ENCODE measurements at regions not wholly inside any gene's neighbourhood (a gene's known extent, or its start where the extent isn't known, plus 50 kb on each side); places are given as distances from the start of the nearest gene placed in this dataset.

DNA sequence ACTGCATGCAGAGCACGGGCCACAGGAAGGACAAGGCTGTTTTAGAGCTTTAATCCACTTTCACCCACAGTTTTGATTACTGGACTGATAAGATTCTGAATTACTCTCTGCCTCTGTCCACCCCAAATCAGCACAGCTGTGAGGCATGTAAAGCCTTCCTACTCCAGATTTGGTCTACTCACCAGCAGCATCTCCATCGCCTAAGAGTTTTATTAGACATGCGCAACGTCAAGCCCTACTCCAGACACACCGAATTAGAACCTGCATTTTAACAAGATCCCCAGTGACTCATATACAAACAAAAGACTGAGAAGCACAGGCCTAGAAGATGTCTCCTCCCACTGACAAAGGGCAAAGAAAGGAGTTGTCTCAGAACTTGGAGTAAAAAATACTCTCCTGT lies 221.2 kb downstream of the TUSC7 start:
- no peaks in the 10 kb centered on the region for H3K4me1 ChIP-seq (ENCODE audit: low read length)
- H3K27me3 ChIP-seq (replicated peaks; ENCODE audit: insufficient read depth, low read length): no peaks in the 10 kb centered on the region
- H3K27ac ChIP-seq (ENCODE audit: low read length): no peak overlapping the region
- no peak overlapping the region for H3K4me2 ChIP-seq (ENCODE audit: low read depth, low read length)
- no peaks in the 10 kb centered on the region for H3K79me2 ChIP-seq (ENCODE audit: low read length)
- H3K36me3 ChIP-seq (replicated peaks; ENCODE audit: insufficient read depth, low read length): no peaks in the 10 kb centered on the region
- no peak overlapping the region for H2AFZ ChIP-seq (ENCODE audit: low read length)
- no peaks in the 10 kb centered on the region for H3F3A ChIP-seq (ENCODE audit: insufficient read depth, low read length)
- no peak overlapping the region for H3K9ac ChIP-seq (ENCODE audit: low read length)
- H4K20me1 ChIP-seq (ENCODE audit: insufficient read depth, low read length): no peaks in the 10 kb centered on the region
- no peak overlapping the region for H3K4me3 ChIP-seq (ENCODE audit: low read length)
- no peaks in the 10 kb centered on the region for H3K9me3 ChIP-seq (replicated peaks; ENCODE audit: insufficient read depth, low read length)
- TF ChIP-seq, protein P1, sequence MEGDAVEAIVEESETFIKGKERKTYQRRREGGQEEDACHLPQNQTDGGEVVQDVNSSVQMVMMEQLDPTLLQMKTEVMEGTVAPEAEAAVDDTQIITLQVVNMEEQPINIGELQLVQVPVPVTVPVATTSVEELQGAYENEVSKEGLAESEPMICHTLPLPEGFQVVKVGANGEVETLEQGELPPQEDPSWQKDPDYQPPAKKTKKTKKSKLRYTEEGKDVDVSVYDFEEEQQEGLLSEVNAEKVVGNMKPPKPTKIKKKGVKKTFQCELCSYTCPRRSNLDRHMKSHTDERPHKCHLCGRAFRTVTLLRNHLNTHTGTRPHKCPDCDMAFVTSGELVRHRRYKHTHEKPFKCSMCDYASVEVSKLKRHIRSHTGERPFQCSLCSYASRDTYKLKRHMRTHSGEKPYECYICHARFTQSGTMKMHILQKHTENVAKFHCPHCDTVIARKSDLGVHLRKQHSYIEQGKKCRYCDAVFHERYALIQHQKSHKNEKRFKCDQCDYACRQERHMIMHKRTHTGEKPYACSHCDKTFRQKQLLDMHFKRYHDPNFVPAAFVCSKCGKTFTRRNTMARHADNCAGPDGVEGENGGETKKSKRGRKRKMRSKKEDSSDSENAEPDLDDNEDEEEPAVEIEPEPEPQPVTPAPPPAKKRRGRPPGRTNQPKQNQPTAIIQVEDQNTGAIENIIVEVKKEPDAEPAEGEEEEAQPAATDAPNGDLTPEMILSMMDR (IDR thresholded peaks at IDR 0.05; ENCODE audit: low read length): no peak
- no peak for TF ChIP-seq EZH2 (optimal IDR thresholded peaks at IDR 0.05; ENCODE audit: low read depth, low read length)
- no peak for TF ChIP-seq EZH2phosphoT487 (IDR thresholded peaks at IDR 0.05; ENCODE audit: low read length)
- H3K9me2 ChIP-seq (replicated peaks; ENCODE audit: insufficient read depth, low read length): no peaks in the 10 kb centered on the region
- no peak for DNase-seq

- Histone ChIP-seq H3K27ac (ENCODE audit: low read length) (no peak overlapping the region), H4K20me1 (ENCODE audit: insufficient read depth, low read length) (no peaks in the 10 kb centered on the region), H3K9ac (ENCODE audit: low read length) (no peak overlapping the region), H3F3A (ENCODE audit: insufficient read depth, low read length) (no peaks in the 10 kb centered on the region), H3K27me3 (replicated peaks; ENCODE audit: insufficient read depth, low read length) (no peaks in the 10 kb centered on the region), H3K9me2 (replicated peaks; ENCODE audit: insufficient read depth, low read length) (no peaks in the 10 kb centered on the region), H3K4me1 (ENCODE audit: low read length) (no peaks in the 10 kb centered on the region), H3K36me3 (replicated peaks; ENCODE audit: insufficient read depth, low read length) (no peaks in the 10 kb centered on the region), H3K4me3 (ENCODE audit: low read length) (no peak overlapping the region), H3K79me2 (ENCODE audit: low read length) (no peaks in the 10 kb centered on the region), H2AFZ (ENCODE audit: low read length) (no peak overlapping the region), H3K9me3 (replicated peaks; ENCODE audit: insufficient read depth, low read length) (no peaks in the 10 kb centered on the region), H3K4me2 (ENCODE audit: low read depth, low read length) (no peak overlapping the region)
- TF ChIP-seq EZH2phosphoT487 (IDR thresholded peaks at IDR 0.05; ENCODE audit: low read length) (no peak), EZH2 (optimal IDR thresholded peaks at IDR 0.05; ENCODE audit: low read depth, low read length) (no peak)
- TF ChIP-seq, protein P1 (IDR thresholded peaks at IDR 0.05; ENCODE audit: low read length): no peak
- DNase-seq: no peak
Observed at GRCh38 chr3:116939091-116939490, 229.5 kb downstream of the TUSC7 start.

DNA sequence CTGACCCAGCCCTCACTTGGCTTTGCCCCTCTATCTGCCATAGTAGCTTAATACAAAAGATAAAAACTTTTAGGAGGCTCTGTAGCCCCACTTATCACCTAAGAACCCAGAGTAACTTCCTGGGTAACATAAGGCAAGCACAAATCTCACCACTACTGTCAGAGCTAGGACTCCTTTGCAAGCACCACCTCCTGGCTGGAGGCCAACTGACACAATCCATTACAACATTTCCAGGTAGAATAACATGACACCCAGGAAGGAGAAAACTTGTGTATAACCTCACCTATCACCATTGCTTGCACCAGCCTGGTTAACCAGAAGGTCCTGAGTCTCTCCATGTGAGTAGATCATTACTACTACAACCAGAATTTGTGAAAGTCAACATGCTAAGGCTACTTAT lies 230.0 kb downstream of the TUSC7 start:
- Histone ChIP-seq H3K4me1 (ENCODE audit: low read length) (no peaks in the 10 kb centered on the region), H3K9me2 (replicated peaks; ENCODE audit: insufficient read depth, low read length) (no peaks in the 10 kb centered on the region), H4K20me1 (ENCODE audit: insufficient read depth, low read length) (no peaks in the 10 kb centered on the region), H3K27me3 (replicated peaks; ENCODE audit: insufficient read depth, low read length) (no peaks in the 10 kb centered on the region), H3K36me3 (replicated peaks; ENCODE audit: insufficient read depth, low read length) (no peaks in the 10 kb centered on the region), H2AFZ (ENCODE audit: low read length) (no peak overlapping the region), H3K4me2 (ENCODE audit: low read depth, low read length) (no peak overlapping the region), H3K27ac (ENCODE audit: low read length) (no peak overlapping the region), H3K9me3 (replicated peaks; ENCODE audit: insufficient read depth, low read length) (no peaks in the 10 kb centered on the region), H3K4me3 (ENCODE audit: low read length) (no peak overlapping the region), H3K9ac (ENCODE audit: low read length) (no peak overlapping the region), H3F3A (ENCODE audit: insufficient read depth, low read length) (no peaks in the 10 kb centered on the region), H3K79me2 (ENCODE audit: low read length) (no peaks in the 10 kb centered on the region)
- TF ChIP-seq, protein P1 (IDR thresholded peaks at IDR 0.05; ENCODE audit: low read length): no peak
- no peak for DNase-seq

Measured in MM.1S (cell line).